ENCODE measurements at regions not wholly inside any gene's neighbourhood (a gene's known extent, or its start where the extent isn't known, plus 50 kb on each side); places are given as distances from the start of the nearest gene placed in this dataset.

DNA sequence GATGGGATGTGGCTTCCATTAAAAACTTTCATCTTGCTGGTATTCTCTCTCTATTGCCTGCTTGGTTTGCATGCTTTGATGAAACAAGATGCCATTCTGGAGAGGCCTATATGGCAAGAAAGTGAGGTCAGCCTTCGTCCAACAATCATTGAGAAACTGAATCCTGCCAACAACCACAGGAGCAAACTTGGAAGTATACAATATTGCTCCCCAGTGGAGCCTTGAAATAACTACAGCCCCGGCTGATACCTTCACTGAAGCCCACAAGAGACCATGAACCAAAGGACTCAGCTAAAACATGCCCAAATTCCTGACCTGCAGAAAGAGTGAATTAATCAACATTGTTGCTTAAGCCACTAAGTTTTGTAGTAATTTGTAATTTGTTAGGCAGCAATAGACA is 82.5 kb upstream of the FGF14 start:
- H3K4me1 ChIP-seq (ENCODE audit: control insufficient read depth, insufficient read depth, low read length) = no peaks in the 10 kb centered on the region
- H3K9ac ChIP-seq (ENCODE audit: low read length in 2 of 2) = no peak overlapping the region
- H3K27ac ChIP-seq (ENCODE audit: low read length) = no peak overlapping the region
- H3K9me3 ChIP-seq (ENCODE audit: control insufficient read depth in 2 of 2, low read length in 2 of 2) = no peaks in the 10 kb centered on the region
- no peaks in the 10 kb centered on the region for H3K36me3 ChIP-seq (ENCODE audit: control insufficient read depth in 2 of 2, insufficient read depth in 2 of 2, low read length in 2 of 2)
- no peak overlapping the region for H3K4me3 ChIP-seq (ENCODE audit: low read length in 2 of 2)
- no peaks in the 10 kb centered on the region for H3K27me3 ChIP-seq (ENCODE audit: control insufficient read depth in 1 of 2, insufficient read depth in 2 of 2, low read length in 2 of 2)

DNA sequence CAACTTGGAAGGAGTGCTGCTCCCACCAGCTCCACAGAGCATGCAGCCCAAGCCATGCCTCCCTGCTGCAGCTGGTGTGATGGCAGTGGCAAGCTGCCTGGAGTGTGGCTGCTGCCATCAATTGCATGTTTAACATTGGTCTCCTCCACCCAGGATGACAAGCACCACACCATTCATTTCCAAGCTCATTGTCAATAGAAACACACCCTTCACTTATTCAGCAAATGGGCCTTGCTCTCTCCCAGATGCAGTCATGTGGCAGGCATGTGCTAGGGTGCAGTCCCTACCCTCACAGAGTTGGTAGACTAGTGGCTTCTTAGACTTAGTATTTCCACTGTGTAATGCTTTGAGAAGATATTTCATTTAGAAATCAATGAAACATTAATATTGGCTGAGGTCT is 70.8 kb upstream of the FGF14 start:
- Histone ChIP-seq H3K9me3 (ENCODE audit: control insufficient read depth in 2 of 2, low read length in 2 of 2) (no peaks in the 10 kb centered on the region), H3K27ac (ENCODE audit: low read length) (no peak overlapping the region), H3K9ac (ENCODE audit: low read length in 2 of 2) (no peak overlapping the region), H3K4me3 (ENCODE audit: low read length in 2 of 2) (no peak overlapping the region), H3K27me3 (ENCODE audit: control insufficient read depth in 1 of 2, insufficient read depth in 2 of 2, low read length in 2 of 2) (no peaks in the 10 kb centered on the region), H3K36me3 (ENCODE audit: control insufficient read depth in 2 of 2, insufficient read depth in 2 of 2, low read length in 2 of 2) (no peaks in the 10 kb centered on the region), H3K4me1 (ENCODE audit: control insufficient read depth, insufficient read depth, low read length) (peaks cover 3% of the 10 kb centered on the region)

DNA sequence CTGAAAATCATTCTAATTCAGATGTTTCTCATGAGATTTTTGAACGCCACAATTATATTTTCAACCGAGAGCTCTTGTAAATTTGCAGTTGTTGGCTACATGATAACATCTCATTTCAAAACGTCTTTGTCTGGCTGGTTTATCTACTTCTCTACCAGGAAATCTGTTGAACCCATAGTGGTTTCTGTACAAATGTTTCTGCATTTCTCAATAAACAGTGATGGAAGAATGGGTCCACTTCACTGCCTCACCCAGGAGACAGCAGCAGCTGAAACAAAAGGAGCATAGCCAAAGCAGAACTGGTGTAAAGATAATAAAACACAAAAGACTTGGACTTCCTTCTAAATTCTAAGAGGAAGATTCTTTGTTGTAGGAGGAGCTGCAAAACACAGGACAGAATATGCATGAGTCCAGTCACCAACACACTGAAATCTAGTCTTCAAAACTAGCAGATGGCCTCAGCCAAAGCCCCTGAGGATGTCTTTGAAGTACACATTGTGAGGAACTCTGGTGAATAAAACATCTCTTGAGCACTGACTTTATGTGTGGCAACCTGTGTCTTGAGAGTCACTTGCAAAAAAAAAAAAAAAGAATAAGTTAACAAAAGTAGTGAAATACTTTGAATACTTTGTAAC is 68.6 kb upstream of the FGF14 start:
- H3K27me3 ChIP-seq (ENCODE audit: control insufficient read depth in 1 of 2, insufficient read depth in 2 of 2, low read length in 2 of 2) = no peaks in the 10 kb centered on the region
- no peak overlapping the region for H3K9ac ChIP-seq (ENCODE audit: low read length in 2 of 2)
- H3K4me3 ChIP-seq (ENCODE audit: low read length in 2 of 2) = no peak overlapping the region
- no peaks in the 10 kb centered on the region for H3K9me3 ChIP-seq (ENCODE audit: control insufficient read depth in 2 of 2, low read length in 2 of 2)
- no peak overlapping the region for H3K27ac ChIP-seq (ENCODE audit: low read length)
- no peaks in the 10 kb centered on the region for H3K36me3 ChIP-seq (ENCODE audit: control insufficient read depth in 2 of 2, insufficient read depth in 2 of 2, low read length in 2 of 2)
- H3K4me1 ChIP-seq (ENCODE audit: control insufficient read depth, insufficient read depth, low read length) = peaks cover 4% of the 10 kb centered on the region

DNA sequence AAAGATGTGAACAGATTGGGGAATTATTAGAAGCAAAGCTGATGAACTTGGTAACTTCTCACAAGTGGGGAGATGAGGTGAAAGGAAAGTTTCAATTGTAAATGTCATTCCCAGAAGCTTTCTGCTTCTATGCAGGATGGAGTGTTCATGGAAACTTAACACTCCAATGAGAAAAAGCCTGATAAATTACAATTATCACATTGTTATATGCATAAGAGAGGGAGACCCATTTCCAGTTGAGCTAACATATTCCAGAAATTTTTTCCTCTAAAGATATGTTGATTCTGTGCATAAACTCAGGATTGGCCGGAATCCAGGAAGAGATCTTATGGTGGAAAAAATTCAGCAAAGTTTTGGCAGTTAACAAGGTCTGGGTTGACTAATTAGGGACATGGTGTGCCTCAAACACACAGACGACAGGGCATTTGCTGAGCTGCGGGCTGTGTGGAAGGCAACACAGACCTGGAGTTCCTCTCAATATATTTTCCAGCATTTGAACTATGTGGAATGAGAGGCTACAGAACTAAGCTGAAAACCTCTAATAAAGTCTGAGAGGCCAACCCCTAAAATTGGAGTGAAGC is 64.9 kb upstream of the FGF14 start:
- H3K4me1 ChIP-seq (ENCODE audit: control insufficient read depth, insufficient read depth, low read length) = peaks cover 4% of the 10 kb centered on the region
- H3K27me3 ChIP-seq (ENCODE audit: control insufficient read depth in 1 of 2, insufficient read depth in 2 of 2, low read length in 2 of 2) = no peaks in the 10 kb centered on the region
- peak overlapping the region; percentile 25 to 41 for H3K4me3 ChIP-seq (ENCODE audit: low read length in 2 of 2)
- H3K36me3 ChIP-seq (ENCODE audit: control insufficient read depth in 2 of 2, insufficient read depth in 2 of 2, low read length in 2 of 2) = no peaks in the 10 kb centered on the region
- peak overlapping the region; percentile 50 for H3K27ac ChIP-seq (ENCODE audit: low read length)
- no peak overlapping the region for H3K9ac ChIP-seq (ENCODE audit: low read length in 2 of 2)
- no peaks in the 10 kb centered on the region for H3K9me3 ChIP-seq (ENCODE audit: control insufficient read depth in 2 of 2, low read length in 2 of 2)

DNA sequence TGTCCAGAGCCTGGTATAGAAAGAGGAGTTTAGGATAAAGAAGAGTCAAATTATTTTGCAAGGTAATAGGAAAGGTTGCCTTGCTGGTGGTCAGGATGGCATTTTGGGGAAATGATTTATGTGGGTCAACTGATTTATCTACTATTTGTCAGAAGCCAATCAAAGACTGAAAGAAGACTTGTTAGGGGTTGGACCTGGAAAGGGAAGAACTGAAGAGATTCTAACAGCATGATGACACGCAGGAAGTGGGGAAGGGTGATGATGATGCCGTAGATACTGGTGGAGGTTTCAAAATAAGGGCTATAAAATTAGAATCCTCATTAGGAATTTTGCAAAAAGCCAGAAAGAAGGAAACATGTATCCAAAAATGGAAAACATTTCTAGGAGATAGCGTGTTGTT is 60.7 kb upstream of the FGF14 start:
- no peaks in the 10 kb centered on the region for H3K36me3 ChIP-seq (ENCODE audit: control insufficient read depth in 2 of 2, insufficient read depth in 2 of 2, low read length in 2 of 2)
- no peaks in the 10 kb centered on the region for H3K27me3 ChIP-seq (ENCODE audit: control insufficient read depth in 1 of 2, insufficient read depth in 2 of 2, low read length in 2 of 2)
- H3K4me3 ChIP-seq (ENCODE audit: low read length in 2 of 2) = no peak overlapping the region
- H3K9me3 ChIP-seq (ENCODE audit: control insufficient read depth in 2 of 2, low read length in 2 of 2) = no peaks in the 10 kb centered on the region
- H3K4me1 ChIP-seq (ENCODE audit: control insufficient read depth, insufficient read depth, low read length) = peaks cover under 1% of the 10 kb centered on the region
- H3K27ac ChIP-seq (ENCODE audit: low read length) = no peak overlapping the region
- H3K9ac ChIP-seq (ENCODE audit: low read length in 2 of 2) = no peak overlapping the region

DNA sequence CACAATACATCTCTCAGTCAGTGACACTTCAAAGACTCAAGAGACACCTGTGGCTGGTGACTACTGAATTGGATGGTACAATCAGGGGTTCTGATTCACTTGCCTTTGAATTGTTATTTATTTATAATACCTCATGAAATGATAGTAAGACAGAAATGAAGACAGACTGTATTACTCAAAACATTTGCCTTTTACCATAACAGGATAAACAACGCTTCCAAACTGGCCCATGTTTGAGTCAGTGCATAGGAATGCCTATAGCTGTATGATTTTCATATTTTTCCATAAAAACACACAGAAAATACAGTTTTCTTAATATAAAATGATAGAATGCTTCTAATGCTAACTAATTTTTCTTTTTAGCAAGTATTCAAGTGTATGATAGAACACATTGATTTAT is 59.5 kb upstream of the FGF14 start:
- Histone ChIP-seq H3K27me3 (ENCODE audit: control insufficient read depth in 1 of 2, insufficient read depth in 2 of 2, low read length in 2 of 2) (no peaks in the 10 kb centered on the region), H3K4me1 (ENCODE audit: control insufficient read depth, insufficient read depth, low read length) (no peaks in the 10 kb centered on the region), H3K36me3 (ENCODE audit: control insufficient read depth in 2 of 2, insufficient read depth in 2 of 2, low read length in 2 of 2) (no peaks in the 10 kb centered on the region), H3K9ac (ENCODE audit: low read length in 2 of 2) (no peak overlapping the region), H3K9me3 (ENCODE audit: control insufficient read depth in 2 of 2, low read length in 2 of 2) (no peaks in the 10 kb centered on the region), H3K4me3 (ENCODE audit: low read length in 2 of 2) (no peak overlapping the region), H3K27ac (ENCODE audit: low read length) (no peak overlapping the region)

DNA sequence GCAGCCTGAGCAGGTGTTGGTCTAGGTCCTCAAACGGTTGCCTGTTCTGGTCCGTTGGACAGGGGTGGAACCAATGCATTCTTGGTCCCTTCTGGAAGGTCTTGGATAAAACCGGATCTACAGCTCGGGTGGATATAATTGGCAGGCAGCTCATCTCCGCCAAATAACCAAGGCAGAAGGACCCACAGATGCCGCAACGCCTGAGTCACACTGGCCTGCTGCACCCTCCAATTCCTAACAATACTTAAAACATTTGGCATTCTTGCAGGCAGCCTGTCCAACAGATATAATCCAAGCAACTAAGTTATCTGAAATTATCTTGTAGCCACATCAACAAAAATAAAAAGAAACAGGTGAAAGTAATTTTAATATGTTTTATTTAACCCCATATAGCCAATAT is 59.0 kb upstream of the FGF14 start:
- Histone ChIP-seq H3K4me3 (ENCODE audit: low read length in 2 of 2) (no peak overlapping the region), H3K27ac (ENCODE audit: low read length) (no peak overlapping the region), H3K9me3 (ENCODE audit: control insufficient read depth in 2 of 2, low read length in 2 of 2) (no peaks in the 10 kb centered on the region), H3K4me1 (ENCODE audit: control insufficient read depth, insufficient read depth, low read length) (no peaks in the 10 kb centered on the region), H3K36me3 (ENCODE audit: control insufficient read depth in 2 of 2, insufficient read depth in 2 of 2, low read length in 2 of 2) (no peaks in the 10 kb centered on the region), H3K27me3 (ENCODE audit: control insufficient read depth in 1 of 2, insufficient read depth in 2 of 2, low read length in 2 of 2) (no peaks in the 10 kb centered on the region), H3K9ac (ENCODE audit: low read length in 2 of 2) (no peak overlapping the region)

DNA sequence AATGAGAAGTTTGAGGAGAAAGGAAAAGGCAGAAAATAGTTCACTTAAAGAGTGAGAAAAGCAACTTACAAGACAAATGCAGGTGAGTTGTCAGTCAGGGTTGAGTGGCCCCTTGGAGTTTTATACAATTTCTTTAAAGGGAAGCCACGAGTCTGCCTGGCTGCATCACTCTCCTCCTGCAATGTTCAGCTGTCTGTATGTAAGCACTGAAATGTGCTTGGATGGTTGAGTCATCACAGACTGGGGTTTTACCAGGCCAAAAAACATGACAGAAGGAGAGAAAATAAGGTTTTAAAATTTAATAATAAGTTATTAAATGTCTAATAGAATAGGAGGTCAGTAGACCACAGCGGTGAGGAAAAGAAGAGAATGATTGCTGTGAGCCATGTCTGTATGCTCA is 51.0 kb upstream of the FGF14 start:
- no peak overlapping the region for H3K27ac ChIP-seq (ENCODE audit: low read length)
- no peaks in the 10 kb centered on the region for H3K36me3 ChIP-seq (ENCODE audit: control insufficient read depth in 2 of 2, insufficient read depth in 2 of 2, low read length in 2 of 2)
- no peak overlapping the region for H3K9ac ChIP-seq (ENCODE audit: low read length in 2 of 2)
- no peaks in the 10 kb centered on the region for H3K4me1 ChIP-seq (ENCODE audit: control insufficient read depth, insufficient read depth, low read length)
- H3K27me3 ChIP-seq (ENCODE audit: control insufficient read depth in 1 of 2, insufficient read depth in 2 of 2, low read length in 2 of 2) = no peaks in the 10 kb centered on the region
- no peak overlapping the region for H3K4me3 ChIP-seq (ENCODE audit: low read length in 2 of 2)
- no peaks in the 10 kb centered on the region for H3K9me3 ChIP-seq (ENCODE audit: control insufficient read depth in 2 of 2, low read length in 2 of 2)

All from stomach smooth muscle (tissue), 2 donors.